Panc1 (cell line): ENCODE measurements at regions not wholly inside any gene's neighbourhood (a gene's known extent, or its start where the extent isn't known, plus 50 kb on each side); places are given as distances from the start of the nearest gene placed in this dataset.

Experiments
- POLR2AphosphoS5 ChIP-seq: IDR thresholded peaks from 2 replicates; pipeline ENCODE4 v1.6.1; 2012; ENCODE audit warnings: mild to moderate bottlenecking, low read depth, low read length, moderate library complexity
- TF ChIP-seq, protein P1 (sequence below): fragments of 450-650 bp; IDR thresholded peaks from 2 replicates; pipeline ENCODE4 v1.5.1; 2017; ENCODE audit warnings: mild to moderate bottlenecking

DNA sequence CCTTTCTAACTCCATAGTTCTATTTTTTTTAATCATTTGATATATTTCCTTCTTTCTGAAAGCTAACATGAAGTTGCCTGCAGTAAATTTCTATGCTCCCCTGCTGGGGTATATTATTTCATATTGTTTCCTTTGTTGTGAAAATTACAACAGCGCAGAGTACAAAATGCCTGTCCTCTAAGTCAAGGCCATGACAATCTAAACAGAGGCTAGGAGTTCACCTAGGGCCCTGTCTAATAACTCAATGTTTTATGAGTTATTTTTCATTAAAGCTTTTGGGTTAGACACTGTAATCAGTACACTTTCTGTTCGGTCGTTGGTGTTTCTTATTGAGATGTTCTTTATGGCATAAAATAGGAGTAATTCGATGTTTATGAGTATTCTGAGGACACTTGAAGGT is 111.2 kb downstream of the OSR1 start:
- TF ChIP-seq, protein P1, sequence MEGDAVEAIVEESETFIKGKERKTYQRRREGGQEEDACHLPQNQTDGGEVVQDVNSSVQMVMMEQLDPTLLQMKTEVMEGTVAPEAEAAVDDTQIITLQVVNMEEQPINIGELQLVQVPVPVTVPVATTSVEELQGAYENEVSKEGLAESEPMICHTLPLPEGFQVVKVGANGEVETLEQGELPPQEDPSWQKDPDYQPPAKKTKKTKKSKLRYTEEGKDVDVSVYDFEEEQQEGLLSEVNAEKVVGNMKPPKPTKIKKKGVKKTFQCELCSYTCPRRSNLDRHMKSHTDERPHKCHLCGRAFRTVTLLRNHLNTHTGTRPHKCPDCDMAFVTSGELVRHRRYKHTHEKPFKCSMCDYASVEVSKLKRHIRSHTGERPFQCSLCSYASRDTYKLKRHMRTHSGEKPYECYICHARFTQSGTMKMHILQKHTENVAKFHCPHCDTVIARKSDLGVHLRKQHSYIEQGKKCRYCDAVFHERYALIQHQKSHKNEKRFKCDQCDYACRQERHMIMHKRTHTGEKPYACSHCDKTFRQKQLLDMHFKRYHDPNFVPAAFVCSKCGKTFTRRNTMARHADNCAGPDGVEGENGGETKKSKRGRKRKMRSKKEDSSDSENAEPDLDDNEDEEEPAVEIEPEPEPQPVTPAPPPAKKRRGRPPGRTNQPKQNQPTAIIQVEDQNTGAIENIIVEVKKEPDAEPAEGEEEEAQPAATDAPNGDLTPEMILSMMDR = no peak
- TF ChIP-seq POLR2AphosphoS5 = no peak
